Neural cell (in vitro differentiated cells): ENCODE measurements at regions not wholly inside any gene's neighbourhood (a gene's known extent, or its start where the extent isn't known, plus 50 kb on each side); places are given as distances from the start of the nearest gene placed in this dataset.

Experiments
- H2AFZ ChIP-seq: fragments of 200-600, 300-800 bp; sonication (generic), shearing (Covaris generic); 2 replicates; pipeline ENCODE4 v1.6.0; 2014; ENCODE audit warnings: low read depth, mild to moderate bottlenecking, antibody characterized with exemption, low read length, moderate library complexity
- H3F3A ChIP-seq: fragments of 200-600 bp; shearing (Covaris generic); 2 replicates; pipeline ENCODE4 v1.6.1; 2016; ENCODE audit warnings: mild to moderate bottlenecking, moderate library complexity, mixed read lengths, antibody characterized with exemption, low read length; ENCODE audit not compliant: insufficient read depth, poor library complexity, severe bottlenecking
- H3K27ac ChIP-seq: fragments of 200-600, 300-800 bp; sonication (generic), shearing (Covaris generic); 2 replicates; pipeline ENCODE4 v1.5.1; 2014; ENCODE audit warnings: mild to moderate bottlenecking, low read length, moderate library complexity
- H3K27me3 ChIP-seq: fragments of 300-800, 200-600 bp; sonication (generic), shearing (Covaris generic); 2 replicates; pipeline ENCODE4 v1.6.0; 2014; ENCODE audit warnings: mild to moderate bottlenecking, low read depth, low read length, moderate library complexity; ENCODE audit not compliant: insufficient read depth
- H3K36me3 ChIP-seq: fragments of 300-800, 200-600 bp; sonication (generic), shearing (Covaris generic); 2 replicates; pipeline ENCODE4 v1.5.1; 2014; ENCODE audit warnings: mild to moderate bottlenecking, antibody characterized with exemption, low read length, moderate library complexity; ENCODE audit not compliant: insufficient read depth
- H3K4me2 ChIP-seq: fragments of 300-800, 200-600 bp; sonication (generic), shearing (Covaris generic); 2 replicates; pipeline ENCODE4 v1.6.0; 2014; ENCODE audit warnings: mild to moderate bottlenecking, low read length
- H3K4me3 ChIP-seq: fragments of 300-800, 200-600 bp; sonication (generic), shearing (Covaris generic); 2 replicates; pipeline ENCODE4 v1.5.1; 2014; ENCODE audit warnings: mild to moderate bottlenecking, low read length, moderate library complexity
- H3K79me2 ChIP-seq: fragments of 200-600 bp; shearing (Covaris generic); replicated peaks from 2 replicates; pipeline ENCODE4 v1.6.0; 2014; ENCODE audit warnings: mild to moderate bottlenecking, low read length, moderate library complexity; ENCODE audit not compliant: insufficient read depth
- H3K9ac ChIP-seq: fragments of 300-800, 200-600 bp; sonication (generic), shearing (Covaris generic); 2 replicates; pipeline ENCODE4 v1.6.1; 2016; ENCODE audit warnings: mild to moderate bottlenecking, low read length, mixed read lengths
- H3K9me2 ChIP-seq: fragments of 200-600 bp; shearing (Covaris generic); 2 replicates; pipeline ENCODE4 v1.6.1; 2016; ENCODE audit warnings: mild to moderate bottlenecking, low read length, mixed read lengths; ENCODE audit not compliant: insufficient read depth
- H3K9me3 ChIP-seq: fragments of 200-600, 300-800 bp; sonication (generic), shearing (Covaris generic); 2 replicates; pipeline ENCODE4 v1.6.1; 2016; ENCODE audit warnings: mild to moderate bottlenecking, mixed run types, low read length, moderate library complexity, mixed read lengths
- H4K20me1 ChIP-seq: fragments of 200-600 bp; shearing (Covaris generic); 2 replicates; pipeline ENCODE4 v1.6.1; 2016; ENCODE audit warnings: mild to moderate bottlenecking, mixed run types; ENCODE audit not compliant: insufficient read depth
- EP300 ChIP-seq: fragments of 450-650 bp; conservative IDR thresholded peaks from 2 replicates; pipeline ENCODE4 v1.6.1; 2014; ENCODE audit warnings: antibody characterized with exemption, mild to moderate bottlenecking, moderate library complexity; ENCODE audit not compliant: poor library complexity, severe bottlenecking
- EZH2 ChIP-seq: fragments of 200-600, 300-800 bp; shearing (Covaris generic), sonication (generic); IDR thresholded peaks from 2 replicates; pipeline ENCODE4 v1.6.1; 2014; ENCODE audit warnings: antibody characterized with exemption, low read length, borderline replicate concordance, mild to moderate bottlenecking; ENCODE audit not compliant: insufficient read depth, poor library complexity, severe bottlenecking
- MXI1 ChIP-seq: fragments of 450-650 bp; conservative IDR thresholded peaks from 2 replicates; pipeline ENCODE4 v1.6.1; 2014; ENCODE audit warnings: antibody characterized with exemption, mild to moderate bottlenecking; ENCODE audit not compliant: poor library complexity, severe bottlenecking
- POLR2AphosphoS5 ChIP-seq: IDR thresholded peaks from 2 replicates; pipeline ENCODE4 v1.6.1; 2012
- RAD21 ChIP-seq: fragments of 450-650 bp; conservative IDR thresholded peaks from 2 replicates; pipeline ENCODE4 v1.6.1; 2014; ENCODE audit warnings: antibody characterized with exemption, mild to moderate bottlenecking, moderate library complexity
- SMC3 ChIP-seq: fragments of 450-650 bp; conservative IDR thresholded peaks from 2 replicates; pipeline ENCODE4 v1.6.1; 2014; ENCODE audit warnings: antibody characterized with exemption, mild to moderate bottlenecking, moderate library complexity; ENCODE audit not compliant: poor library complexity
- TAF1 ChIP-seq: IDR thresholded peaks from 2 replicates; pipeline ENCODE4 v1.6.1; 2012; ENCODE audit warnings: low read depth
- TF ChIP-seq, protein P1 (sequence below): fragments of 450-650 bp; IDR thresholded peaks from 2 replicates; pipeline ENCODE4 v1.5.1; 2014; ENCODE audit warnings: antibody characterized with exemption, mild to moderate bottlenecking, moderate library complexity; ENCODE audit not compliant: poor library complexity, severe bottlenecking
- TF ChIP-seq, protein P2 (sequence below): IDR thresholded peaks from 2 replicates; pipeline ENCODE4 v1.6.1; 2012; ENCODE audit warnings: borderline replicate concordance

DNA sequence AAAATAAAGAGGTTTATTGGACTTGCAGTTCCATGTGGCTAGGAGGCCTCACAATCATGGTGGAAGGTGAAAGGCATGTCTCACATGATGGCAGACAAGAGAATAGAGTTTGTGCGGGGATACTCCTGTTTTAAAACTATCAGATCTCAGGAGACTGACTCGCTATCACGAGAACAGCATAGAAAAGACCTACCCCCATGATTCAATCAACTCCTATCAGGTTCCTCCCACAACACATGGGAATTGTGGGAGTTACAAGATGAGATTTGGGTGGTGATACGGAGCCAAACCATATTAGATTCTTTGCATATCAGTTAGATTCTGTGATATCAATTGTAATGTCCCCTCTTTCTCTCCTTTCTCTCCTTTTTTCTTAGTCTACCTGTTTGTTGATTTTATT lies 1178.7 kb upstream of the LRRTM1 start:
- no peak overlapping the region for H3K4me3 ChIP-seq
- no peaks in the 10 kb centered on the region for H3K9me3 ChIP-seq
- H2AFZ ChIP-seq: no peak overlapping the region
- H3K9ac ChIP-seq: no peak overlapping the region
- no peaks in the 10 kb centered on the region for H3K27me3 ChIP-seq
- TF ChIP-seq POLR2AphosphoS5 (no peak), MXI1 (no peak), EZH2 (no peak), EP300 (no peak), TAF1 (no peak), RAD21 (no peak), SMC3 (no peak)
- TF ChIP-seq, protein P1, sequence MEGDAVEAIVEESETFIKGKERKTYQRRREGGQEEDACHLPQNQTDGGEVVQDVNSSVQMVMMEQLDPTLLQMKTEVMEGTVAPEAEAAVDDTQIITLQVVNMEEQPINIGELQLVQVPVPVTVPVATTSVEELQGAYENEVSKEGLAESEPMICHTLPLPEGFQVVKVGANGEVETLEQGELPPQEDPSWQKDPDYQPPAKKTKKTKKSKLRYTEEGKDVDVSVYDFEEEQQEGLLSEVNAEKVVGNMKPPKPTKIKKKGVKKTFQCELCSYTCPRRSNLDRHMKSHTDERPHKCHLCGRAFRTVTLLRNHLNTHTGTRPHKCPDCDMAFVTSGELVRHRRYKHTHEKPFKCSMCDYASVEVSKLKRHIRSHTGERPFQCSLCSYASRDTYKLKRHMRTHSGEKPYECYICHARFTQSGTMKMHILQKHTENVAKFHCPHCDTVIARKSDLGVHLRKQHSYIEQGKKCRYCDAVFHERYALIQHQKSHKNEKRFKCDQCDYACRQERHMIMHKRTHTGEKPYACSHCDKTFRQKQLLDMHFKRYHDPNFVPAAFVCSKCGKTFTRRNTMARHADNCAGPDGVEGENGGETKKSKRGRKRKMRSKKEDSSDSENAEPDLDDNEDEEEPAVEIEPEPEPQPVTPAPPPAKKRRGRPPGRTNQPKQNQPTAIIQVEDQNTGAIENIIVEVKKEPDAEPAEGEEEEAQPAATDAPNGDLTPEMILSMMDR: no peak
- TF ChIP-seq, protein P2, sequence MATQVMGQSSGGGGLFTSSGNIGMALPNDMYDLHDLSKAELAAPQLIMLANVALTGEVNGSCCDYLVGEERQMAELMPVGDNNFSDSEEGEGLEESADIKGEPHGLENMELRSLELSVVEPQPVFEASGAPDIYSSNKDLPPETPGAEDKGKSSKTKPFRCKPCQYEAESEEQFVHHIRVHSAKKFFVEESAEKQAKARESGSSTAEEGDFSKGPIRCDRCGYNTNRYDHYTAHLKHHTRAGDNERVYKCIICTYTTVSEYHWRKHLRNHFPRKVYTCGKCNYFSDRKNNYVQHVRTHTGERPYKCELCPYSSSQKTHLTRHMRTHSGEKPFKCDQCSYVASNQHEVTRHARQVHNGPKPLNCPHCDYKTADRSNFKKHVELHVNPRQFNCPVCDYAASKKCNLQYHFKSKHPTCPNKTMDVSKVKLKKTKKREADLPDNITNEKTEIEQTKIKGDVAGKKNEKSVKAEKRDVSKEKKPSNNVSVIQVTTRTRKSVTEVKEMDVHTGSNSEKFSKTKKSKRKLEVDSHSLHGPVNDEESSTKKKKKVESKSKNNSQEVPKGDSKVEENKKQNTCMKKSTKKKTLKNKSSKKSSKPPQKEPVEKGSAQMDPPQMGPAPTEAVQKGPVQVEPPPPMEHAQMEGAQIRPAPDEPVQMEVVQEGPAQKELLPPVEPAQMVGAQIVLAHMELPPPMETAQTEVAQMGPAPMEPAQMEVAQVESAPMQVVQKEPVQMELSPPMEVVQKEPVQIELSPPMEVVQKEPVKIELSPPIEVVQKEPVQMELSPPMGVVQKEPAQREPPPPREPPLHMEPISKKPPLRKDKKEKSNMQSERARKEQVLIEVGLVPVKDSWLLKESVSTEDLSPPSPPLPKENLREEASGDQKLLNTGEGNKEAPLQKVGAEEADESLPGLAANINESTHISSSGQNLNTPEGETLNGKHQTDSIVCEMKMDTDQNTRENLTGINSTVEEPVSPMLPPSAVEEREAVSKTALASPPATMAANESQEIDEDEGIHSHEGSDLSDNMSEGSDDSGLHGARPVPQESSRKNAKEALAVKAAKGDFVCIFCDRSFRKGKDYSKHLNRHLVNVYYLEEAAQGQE: no peak
- no peaks in the 10 kb centered on the region for H3K9me2 ChIP-seq
- no peaks in the 10 kb centered on the region for H4K20me1 ChIP-seq
- no peaks in the 10 kb centered on the region for H3K36me3 ChIP-seq
- H3K4me2 ChIP-seq: no peak overlapping the region
- no peaks in the 10 kb centered on the region for H3K79me2 ChIP-seq
- H3K27ac ChIP-seq: no peak overlapping the region
- H3F3A ChIP-seq: no peaks in the 10 kb centered on the region

DNA sequence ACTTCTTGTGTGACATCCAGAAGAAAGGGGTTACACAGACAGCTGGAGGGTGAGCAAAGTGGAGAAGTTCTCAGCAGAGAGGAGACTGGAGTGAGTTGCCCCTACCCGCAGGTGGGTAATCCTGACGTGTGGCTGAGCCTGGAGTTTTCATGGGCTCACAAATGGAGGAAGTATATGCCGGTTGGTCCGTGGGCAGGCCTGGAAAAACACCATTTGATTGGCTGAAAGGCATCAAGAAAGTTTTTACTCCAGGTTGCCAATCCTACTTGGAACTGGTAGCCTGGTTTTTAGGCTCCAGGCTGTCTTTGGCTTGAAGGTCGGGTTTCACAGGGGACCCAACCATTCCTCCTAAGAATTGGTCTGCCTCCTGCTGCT lies 1177.4 kb upstream of the LRRTM1 start:
- no peaks in the 10 kb centered on the region for H3K27me3 ChIP-seq
- no peaks in the 10 kb centered on the region for H3K36me3 ChIP-seq
- H3K27ac ChIP-seq: no peak overlapping the region
- no peaks in the 10 kb centered on the region for H3K9me3 ChIP-seq
- H2AFZ ChIP-seq: no peak overlapping the region
- TF ChIP-seq EP300 (no peak), MXI1 (no peak), EZH2 (no peak), RAD21 (no peak), TAF1 (no peak), POLR2AphosphoS5 (no peak), SMC3 (no peak)
- TF ChIP-seq, protein P1: no peak
- TF ChIP-seq, protein P2: no peak
- H4K20me1 ChIP-seq: no peaks in the 10 kb centered on the region
- no peaks in the 10 kb centered on the region for H3K79me2 ChIP-seq
- H3K9ac ChIP-seq: no peak overlapping the region
- H3K4me2 ChIP-seq: no peak overlapping the region
- H3K9me2 ChIP-seq: no peaks in the 10 kb centered on the region
- no peaks in the 10 kb centered on the region for H3F3A ChIP-seq
- no peak overlapping the region for H3K4me3 ChIP-seq
